ENCODE measurements at regions not wholly inside any gene's neighbourhood (a gene's known extent, or its start where the extent isn't known, plus 50 kb on each side); places are given as distances from the start of the nearest gene placed in this dataset.

DNA sequence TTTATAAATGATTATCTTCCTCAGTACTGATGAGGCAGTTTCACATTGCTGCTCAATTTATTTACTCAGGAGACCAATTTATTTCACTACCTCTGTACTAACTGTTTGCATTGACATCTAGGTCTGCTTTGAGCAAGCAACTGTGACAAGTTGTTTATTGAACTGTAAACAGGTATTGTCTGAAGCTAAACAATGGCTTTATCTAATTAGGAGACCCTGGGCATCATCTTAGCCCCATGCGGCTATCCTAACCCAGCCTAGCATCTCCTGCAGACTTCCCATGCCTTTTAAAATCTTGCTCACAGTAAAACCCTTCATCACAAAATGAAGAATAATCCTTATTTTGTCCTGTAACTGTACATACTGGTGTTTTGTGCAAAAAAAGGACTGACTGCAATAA is 348.2 kb downstream of the RWDD3 start:
- ChIA-PET CTCF (no interaction called here), POLR2A (ENCODE audit: unreplicated experiment) (no interaction called here)
- Histone ChIP-seq H3K4me3 (no peak overlapping the region), H3F3A (ENCODE audit: insufficient read depth, low read depth) (no peaks in the 10 kb centered on the region), H3K27ac (no peak overlapping the region), H3K9me2 (ENCODE audit: insufficient read depth) (no peaks in the 10 kb centered on the region), H3K79me2 (ENCODE audit: low read depth) (no peaks in the 10 kb centered on the region), H3K4me2 (no peak overlapping the region), H3K27me3 (ENCODE audit: insufficient read depth, low read depth) (0 out of 2 replicates have a peak, but pooled peaks cover 6% of the 10 kb centered on the region), H3K4me1 (replicated peaks; ENCODE audit: insufficient read depth) (no peaks in the 10 kb centered on the region), H3K36me3 (ENCODE audit: low read depth) (no peaks in the 10 kb centered on the region), H3K9me3 (ENCODE audit: insufficient read depth, low read depth) (no peaks in the 10 kb centered on the region), H2AFZ (no peak overlapping the region), H4K20me1 (ENCODE audit: insufficient read depth) (no peaks in the 10 kb centered on the region)
- TF ChIP-seq, protein P1, sequence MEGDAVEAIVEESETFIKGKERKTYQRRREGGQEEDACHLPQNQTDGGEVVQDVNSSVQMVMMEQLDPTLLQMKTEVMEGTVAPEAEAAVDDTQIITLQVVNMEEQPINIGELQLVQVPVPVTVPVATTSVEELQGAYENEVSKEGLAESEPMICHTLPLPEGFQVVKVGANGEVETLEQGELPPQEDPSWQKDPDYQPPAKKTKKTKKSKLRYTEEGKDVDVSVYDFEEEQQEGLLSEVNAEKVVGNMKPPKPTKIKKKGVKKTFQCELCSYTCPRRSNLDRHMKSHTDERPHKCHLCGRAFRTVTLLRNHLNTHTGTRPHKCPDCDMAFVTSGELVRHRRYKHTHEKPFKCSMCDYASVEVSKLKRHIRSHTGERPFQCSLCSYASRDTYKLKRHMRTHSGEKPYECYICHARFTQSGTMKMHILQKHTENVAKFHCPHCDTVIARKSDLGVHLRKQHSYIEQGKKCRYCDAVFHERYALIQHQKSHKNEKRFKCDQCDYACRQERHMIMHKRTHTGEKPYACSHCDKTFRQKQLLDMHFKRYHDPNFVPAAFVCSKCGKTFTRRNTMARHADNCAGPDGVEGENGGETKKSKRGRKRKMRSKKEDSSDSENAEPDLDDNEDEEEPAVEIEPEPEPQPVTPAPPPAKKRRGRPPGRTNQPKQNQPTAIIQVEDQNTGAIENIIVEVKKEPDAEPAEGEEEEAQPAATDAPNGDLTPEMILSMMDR (conservative IDR thresholded peaks at IDR 0.05): no peak
- TF ChIP-seq EZH2 (IDR thresholded peaks at IDR 0.05; ENCODE audit: low read depth): no peak
- BruUV-seq (replicated peaks): no TSS peak
- no peak for DNase-seq
- intact Hi-C loops (cut with micrococcal nuclease; ENCODE audit: unreplicated experiment): no loop called here

- Histone ChIP-seq H3K79me2 (ENCODE audit: low read depth) (no peaks in the 10 kb centered on the region), H3K4me1 (replicated peaks; ENCODE audit: insufficient read depth) (no peaks in the 10 kb centered on the region), H3K4me3 (no peak overlapping the region), H3K9me2 (ENCODE audit: insufficient read depth) (no peaks in the 10 kb centered on the region), H3K27ac (no peak overlapping the region), H3K4me2 (no peak overlapping the region), H3K27me3 (ENCODE audit: insufficient read depth, low read depth) (0 out of 2 replicates have a peak, but pooled peaks cover 6% of the 10 kb centered on the region), H2AFZ (no peak overlapping the region), H4K20me1 (ENCODE audit: insufficient read depth) (no peaks in the 10 kb centered on the region), H3F3A (ENCODE audit: insufficient read depth, low read depth) (no peaks in the 10 kb centered on the region), H3K9me3 (ENCODE audit: insufficient read depth, low read depth) (no peaks in the 10 kb centered on the region), H3K36me3 (ENCODE audit: low read depth) (no peaks in the 10 kb centered on the region)
- no TSS peak for BruUV-seq (replicated peaks)
- no peak for DNase-seq
- intact Hi-C loops (cut with micrococcal nuclease; ENCODE audit: unreplicated experiment): no loop called here
- no peak for TF ChIP-seq EZH2 (IDR thresholded peaks at IDR 0.05; ENCODE audit: low read depth)
- TF ChIP-seq, protein P1 (conservative IDR thresholded peaks at IDR 0.05): no peak
- CTCF ChIA-PET: no interaction called here
- POLR2A ChIA-PET (ENCODE audit: unreplicated experiment): no interaction called here
Observed at GRCh38 chr1:95582746-95583145, 348.7 kb downstream of the RWDD3 start.

DNA sequence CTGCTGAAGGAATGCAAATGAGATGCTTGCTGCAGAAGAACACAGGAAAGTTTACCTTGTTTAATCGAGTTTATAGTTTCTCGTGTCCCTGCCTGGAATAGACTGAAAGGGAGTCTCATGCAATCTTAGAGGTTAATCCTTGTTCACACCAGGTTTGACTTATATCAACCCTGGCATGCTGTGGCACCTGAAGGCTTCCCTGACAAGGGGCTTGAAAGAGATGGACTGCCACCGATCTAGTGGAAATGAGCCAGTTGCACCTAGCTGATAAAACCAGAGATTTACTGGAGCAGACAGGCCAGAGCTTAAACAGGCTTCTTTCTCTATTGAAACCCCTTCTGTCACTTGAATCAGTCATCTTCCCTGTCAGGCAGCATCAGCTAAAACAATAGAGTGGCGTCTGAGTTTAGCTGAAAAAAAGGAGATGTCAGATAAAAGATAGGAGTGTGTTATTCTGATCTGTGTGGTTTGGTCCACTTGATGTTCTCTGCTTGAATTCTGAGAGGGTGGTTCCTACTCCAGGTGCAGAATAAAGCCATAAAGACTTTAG is 349.7 kb downstream of the RWDD3 start:
- TF ChIP-seq, protein P1 (conservative IDR thresholded peaks at IDR 0.05): no peak
- no peak for TF ChIP-seq EZH2 (IDR thresholded peaks at IDR 0.05; ENCODE audit: low read depth)
- BruUV-seq (replicated peaks): no TSS peak
- H3K27ac ChIP-seq: no peak overlapping the region
- DNase-seq: no peak
- POLR2A ChIA-PET (ENCODE audit: unreplicated experiment): no interaction called here
- H3K9me2 ChIP-seq (ENCODE audit: insufficient read depth): no peaks in the 10 kb centered on the region
- no peak overlapping the region for H3K4me3 ChIP-seq
- 0 out of 2 replicates have a peak, but pooled peaks cover 6% of the 10 kb centered on the region for H3K27me3 ChIP-seq (ENCODE audit: insufficient read depth, low read depth)
- H3K4me2 ChIP-seq: no peak overlapping the region
- intact Hi-C loops (cut with micrococcal nuclease; ENCODE audit: unreplicated experiment): no loop called here
- H3K79me2 ChIP-seq (ENCODE audit: low read depth): no peaks in the 10 kb centered on the region
- no peaks in the 10 kb centered on the region for H3F3A ChIP-seq (ENCODE audit: insufficient read depth, low read depth)
- H4K20me1 ChIP-seq (ENCODE audit: insufficient read depth): no peaks in the 10 kb centered on the region
- no peak overlapping the region for H2AFZ ChIP-seq
- H3K9me3 ChIP-seq (ENCODE audit: insufficient read depth, low read depth): no peaks in the 10 kb centered on the region
- H3K4me1 ChIP-seq (replicated peaks; ENCODE audit: insufficient read depth): no peaks in the 10 kb centered on the region
- no peaks in the 10 kb centered on the region for H3K36me3 ChIP-seq (ENCODE audit: low read depth)
- CTCF ChIA-PET: no interaction called here

All from PC-9 (cell line).